HepG2 (cell line): ENCODE measurements at regions not wholly inside any gene's neighbourhood (a gene's known extent, or its start where the extent isn't known, plus 50 kb on each side); places are given as distances from the start of the nearest gene placed in this dataset.

Source experiments
- ATAC-seq: fragments of 200-7000 bp; cut with Tn5 transposase; 3 replicates; pipeline ENCODE4 v1.9.1; 2020; ENCODE audit warnings: mild to moderate bottlenecking, moderate library complexity
- BruUV-seq: library from RNA; stranded (reverse); fragments of 400-500 nt; replicated peaks from 2 replicates; lab custom pipeline; 2021; lab: Mats Ljungman, UMichigan
- CTCF ChIA-PET: fragments of 300-600 bp; formaldehyde crosslinking; extraction: SDS; loops from one replicate; lab custom pipeline; 2021; ENCODE audit warnings: low total read pairs, inconsistent platforms, low intra/inter-chr PET ratio; lab: Yijun Ruan, JAX
- POLR2A ChIA-PET: fragments of 350-600 bp; sonication (Branson Sonifier 250); formaldehyde crosslinking; loops from one replicate; lab custom pipeline; 2020; ENCODE audit warnings: antibody characterized with exemption, inconsistent platforms; lab: Yijun Ruan, JAX
- DNase-seq: peaks from one replicate; pipeline ENCODE4 v3.0.0-alpha.2; 2015; ENCODE audit warnings: low spot score
- FAIRE-seq: peaks from 3 replicates; lab custom pipeline; 2011; peaks lifted over from hg19 to GRCh38; lab: Jason Lieb, UNC
- H2AFZ ChIP-seq: one replicate; pipeline ENCODE4 v1.6.1; 2011; ENCODE audit warnings: low read length, inconsistent platforms
- H3K27ac ChIP-seq: fragments of 300-600 bp; 3 replicates; pipeline ENCODE4 v1.8.0; 2011; ENCODE audit warnings: mixed run types, mild to moderate bottlenecking, mixed read lengths, low read length, inconsistent platforms; ENCODE audit not compliant: insufficient read depth; ENCODE audit errors: extremely low read length
- H3K27me3 ChIP-seq, 2 experiments: fragments of 200-600 bp in 1 of 2; 2 replicates in 1 of 2; 3 replicates in 1 of 2; pipeline versions ENCODE4 v1.6.0 to v1.8.0; 2011; ENCODE audit warnings: low read length in 2 of 2, mild to moderate bottlenecking in 2 of 2, moderate library complexity in 2 of 2, inconsistent platforms in 1 of 2; ENCODE audit not compliant: insufficient read depth in 2 of 2, control insufficient read depth in 1 of 2
- H3K36me3 ChIP-seq, 2 experiments: fragments of 200-600 bp in 1 of 2; replicated peaks in 1 of 2; 2 replicates in 1 of 2; 3 replicates in 1 of 2; pipeline versions ENCODE4 v1.5.1 to v1.8.0; 2011; ENCODE audit warnings: low read length in 2 of 2, inconsistent platforms in 1 of 2; ENCODE audit not compliant: insufficient read depth in 2 of 2, control insufficient read depth in 1 of 2
- H3K4me1 ChIP-seq: 2 replicates; pipeline ENCODE4 v1.5.1; 2012; ENCODE audit warnings: low read length, inconsistent platforms; ENCODE audit not compliant: insufficient read depth
- H3K4me2 ChIP-seq: 2 replicates; pipeline ENCODE4 v1.6.0; 2011; ENCODE audit warnings: low read depth, low read length, inconsistent platforms
- H3K4me3 ChIP-seq, 3 experiments: fragments of 200-600 bp in 1 of 3; sonication (generic), shearing (Covaris generic) in 1 of 3; replicated peaks in 1 of 3; 2 replicates each; pipeline ENCODE4 v1.5.1; 2011 to 2016; ENCODE audit warnings: low read length in 3 of 3, inconsistent platforms in 2 of 3, low read depth in 2 of 3, mild to moderate bottlenecking in 2 of 3, control low read depth in 1 of 3, mixed read lengths in 1 of 3; ENCODE audit not compliant: insufficient read depth in 1 of 3
- H3K79me2 ChIP-seq: one replicate; pipeline ENCODE4 v1.6.1; 2011; ENCODE audit warnings: low read length, inconsistent platforms; ENCODE audit not compliant: insufficient read depth
- H3K9ac ChIP-seq: 2 replicates; pipeline ENCODE4 v1.6.0; 2011; ENCODE audit warnings: mild to moderate bottlenecking, low read depth, low read length, inconsistent platforms; ENCODE audit not compliant: insufficient read depth
- H3K9me3 ChIP-seq: 2 replicates; pipeline ENCODE4 v1.5.1; 2012; ENCODE audit warnings: mild to moderate bottlenecking, low read length
- H4K20me1 ChIP-seq: 2 replicates; pipeline ENCODE4 v1.6.0; 2011; ENCODE audit warnings: inconsistent platforms, mild to moderate bottlenecking, low read length, moderate library complexity; ENCODE audit not compliant: insufficient read depth
- HDAC2 ChIP-seq: sonication (generic); formaldehyde crosslinking; IDR thresholded peaks from 2 replicates; pipeline ENCODE4 v1.4.0; 2020; ENCODE audit warnings: missing genetic modification reagents
- HES4 ChIP-seq: sonication (generic); formaldehyde crosslinking; IDR thresholded peaks from 2 replicates; pipeline ENCODE4 v1.9.0; 2021; ENCODE audit warnings: mild to moderate bottlenecking, missing genetic modification reagents, borderline replicate concordance
- HOMEZ ChIP-seq: IDR thresholded peaks from 2 replicates; pipeline ENCODE4 v1.6.1; 2016; ENCODE audit warnings: low read depth
- KLF16 ChIP-seq, 2 experiments: sonication (generic) in 1 of 2; formaldehyde crosslinking in 1 of 2; IDR thresholded peaks; 2 replicates each; pipeline versions ENCODE4 v1.6.1 to v1.8.0; 2016 to 2023; ENCODE audit warnings: missing genetic modification reagents in 2 of 2, missing compliant biosample characterization in 1 of 2
- PAF1 ChIP-seq: IDR thresholded peaks from 2 replicates; pipeline ENCODE4 v1.6.1; 2016; ENCODE audit warnings: missing genetic modification reagents, missing compliant biosample characterization
- PHF5A ChIP-seq: IDR thresholded peaks from one replicate; pipeline ENCODE4 v1.6.1; 2018; ENCODE audit warnings: low read depth, missing genetic modification reagents; ENCODE audit not compliant: unreplicated experiment
- RBM39 ChIP-seq: fragments of 200-400 bp; formaldehyde crosslinking; IDR thresholded peaks from one replicate; pipeline ENCODE4 v1.6.1; 2018; ENCODE audit warnings: antibody characterized with exemption, mild to moderate bottlenecking, low read depth, low read length; ENCODE audit not compliant: poor library complexity, severe bottlenecking
- REXO4 ChIP-seq: sonication (generic); formaldehyde crosslinking; IDR thresholded peaks from 2 replicates; pipeline ENCODE4 v1.8.0; 2022; ENCODE audit warnings: missing genetic modification reagents, mild to moderate bottlenecking, borderline replicate concordance
- SRY ChIP-seq: sonication (generic); formaldehyde crosslinking; IDR thresholded peaks from 2 replicates; pipeline ENCODE4 v1.8.0; 2022; ENCODE audit warnings: mild to moderate bottlenecking, missing genetic modification reagents
- ZFX ChIP-seq: sonication (generic); formaldehyde crosslinking; IDR thresholded peaks from 2 replicates; pipeline ENCODE4 v1.4.0; 2020; ENCODE audit warnings: mild to moderate bottlenecking, low read depth, missing genetic modification reagents, moderate library complexity
- ZNF101 ChIP-seq: sonication (generic); formaldehyde crosslinking; IDR thresholded peaks from 2 replicates; pipeline ENCODE4 v1.4.0; 2020; ENCODE audit warnings: mild to moderate bottlenecking, low read depth, missing genetic modification reagents, borderline replicate concordance
- ZNF3 ChIP-seq: IDR thresholded peaks from 2 replicates; pipeline ENCODE4 v1.7.0; 2017; ENCODE audit warnings: inconsistent platforms
- WGBS: methylation state at CpG from one replicate; pipeline ENCODE4 v1.1.6; 2017; ENCODE audit warnings: low lambda C conversion rate; 5-methylcytosine and 5-hydroxymethylcytosine counted together
- in situ Hi-C: cut with HindIII; loops from 2 replicates; pipeline ENCODE4 v1.10.0; 2017; ENCODE audit warnings: low pct_unique_long_range_greater_than_20kb; ENCODE audit not compliant: extremely low pct_ligation_motif_present
- intact Hi-C: fragments of 100-400 bp; cut with micrococcal nuclease; formaldehyde crosslinking; loops from one replicate; pipeline ENCODE4 v1.10.0; 2022; ENCODE audit not compliant: unreplicated experiment
- TF ChIP-seq, protein P1 (sequence below): sonication (generic); formaldehyde crosslinking; IDR thresholded peaks from 2 replicates; pipeline ENCODE4 v1.5.0; 2020; ENCODE audit warnings: missing genetic modification reagents
- TF ChIP-seq, protein P2 (sequence below): sonication (generic); formaldehyde crosslinking; IDR thresholded peaks from 2 replicates; pipeline ENCODE4 v1.4.0; 2020; ENCODE audit warnings: missing genetic modification reagents, borderline replicate concordance
- TF ChIP-seq, protein P3 (sequence below), 2 experiments: sonication (generic) in 1 of 2; formaldehyde crosslinking in 1 of 2; IDR thresholded peaks; 2 replicates each; pipeline versions ENCODE4 v1.5.1 to v1.6.1; 2011 to 2020; ENCODE audit warnings: borderline replicate concordance in 1 of 2, low read depth in 1 of 2, low read length in 1 of 2, mild to moderate bottlenecking in 1 of 2, missing genetic modification reagents in 1 of 2, moderate library complexity in 1 of 2

- TF ChIP-seq ZFX (CRISPR knock-in tag) (no peak), HES4 (no peak), RBM39 (no peak), HDAC2 (no peak)
- TF ChIP-seq, all 625 proteins: peak for 0
Measured at GRCh38 chr11:126122863-126123262, 60.2 kb upstream of the CDON start (continued).

- Histone ChIP-seq H3K4me2 (no peak overlapping the region), H2AFZ (no peak overlapping the region), H3K9ac (no peak overlapping the region), H3K79me2 (no peaks in the 10 kb centered on the region), H3K27ac (no peak overlapping the region), H3K9me3 (no peaks in the 10 kb centered on the region), H3K36me3 (no peaks in the 10 kb centered on the region), H3K4me1 (peaks cover 17% of the 10 kb centered on the region), H3K27me3 (no peaks in the 10 kb centered on the region), H4K20me1 (no peaks in the 10 kb centered on the region), H3K4me3 (no peak overlapping the region)
- CTCF ChIA-PET, result no interaction called here
- intact Hi-C loops, result no loop called here
- ATAC-seq (no peak), DNase-seq (no peak), FAIRE-seq (no peak)
- POLR2A ChIA-PET, result no interaction called here
- no TSS peak for BruUV-seq
- WGBS, result 83% methylated on average over 1 of the region's 1 CpG
- in situ Hi-C loops, result no loop called here
- TF ChIP-seq PHF5A (CRISPR knock-in tag), result no peak
- TF ChIP-seq, protein P1, sequence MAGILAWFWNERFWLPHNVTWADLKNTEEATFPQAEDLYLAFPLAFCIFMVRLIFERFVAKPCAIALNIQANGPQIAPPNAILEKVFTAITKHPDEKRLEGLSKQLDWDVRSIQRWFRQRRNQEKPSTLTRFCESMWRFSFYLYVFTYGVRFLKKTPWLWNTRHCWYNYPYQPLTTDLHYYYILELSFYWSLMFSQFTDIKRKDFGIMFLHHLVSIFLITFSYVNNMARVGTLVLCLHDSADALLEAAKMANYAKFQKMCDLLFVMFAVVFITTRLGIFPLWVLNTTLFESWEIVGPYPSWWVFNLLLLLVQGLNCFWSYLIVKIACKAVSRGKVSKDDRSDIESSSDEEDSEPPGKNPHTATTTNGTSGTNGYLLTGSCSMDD (CRISPR knock-in tag), result no peak
- TF ChIP-seq, protein P2, sequence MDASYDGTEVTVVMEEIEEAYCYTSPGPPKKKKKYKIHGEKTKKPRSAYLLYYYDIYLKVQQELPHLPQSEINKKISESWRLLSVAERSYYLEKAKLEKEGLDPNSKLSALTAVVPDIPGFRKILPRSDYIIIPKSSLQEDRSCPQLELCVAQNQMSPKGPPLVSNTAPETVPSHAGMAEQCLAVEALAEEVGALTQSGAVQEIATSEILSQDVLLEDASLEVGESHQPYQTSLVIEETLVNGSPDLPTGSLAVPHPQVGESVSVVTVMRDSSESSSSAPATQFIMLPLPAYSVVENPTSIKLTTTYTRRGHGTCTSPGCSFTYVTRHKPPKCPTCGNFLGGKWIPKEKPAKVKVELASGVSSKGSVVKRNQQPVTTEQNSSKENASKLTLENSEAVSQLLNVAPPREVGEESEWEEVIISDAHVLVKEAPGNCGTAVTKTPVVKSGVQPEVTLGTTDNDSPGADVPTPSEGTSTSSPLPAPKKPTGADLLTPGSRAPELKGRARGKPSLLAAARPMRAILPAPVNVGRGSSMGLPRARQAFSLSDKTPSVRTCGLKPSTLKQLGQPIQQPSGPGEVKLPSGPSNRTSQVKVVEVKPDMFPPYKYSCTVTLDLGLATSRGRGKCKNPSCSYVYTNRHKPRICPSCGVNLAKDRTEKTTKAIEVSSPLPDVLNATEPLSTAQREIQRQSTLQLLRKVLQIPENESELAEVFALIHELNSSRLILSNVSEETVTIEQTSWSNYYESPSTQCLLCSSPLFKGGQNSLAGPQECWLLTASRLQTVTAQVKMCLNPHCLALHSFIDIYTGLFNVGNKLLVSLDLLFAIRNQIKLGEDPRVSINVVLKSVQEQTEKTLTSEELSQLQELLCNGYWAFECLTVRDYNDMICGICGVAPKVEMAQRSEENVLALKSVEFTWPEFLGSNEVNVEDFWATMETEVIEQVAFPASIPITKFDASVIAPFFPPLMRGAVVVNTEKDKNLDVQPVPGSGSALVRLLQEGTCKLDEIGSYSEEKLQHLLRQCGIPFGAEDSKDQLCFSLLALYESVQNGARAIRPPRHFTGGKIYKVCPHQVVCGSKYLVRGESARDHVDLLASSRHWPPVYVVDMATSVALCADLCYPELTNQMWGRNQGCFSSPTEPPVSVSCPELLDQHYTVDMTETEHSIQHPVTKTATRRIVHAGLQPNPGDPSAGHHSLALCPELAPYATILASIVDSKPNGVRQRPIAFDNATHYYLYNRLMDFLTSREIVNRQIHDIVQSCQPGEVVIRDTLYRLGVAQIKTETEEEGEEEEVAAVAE (CRISPR knock-in tag), result no peak
- no peak for TF ChIP-seq SRY
- no peak for TF ChIP-seq ZNF101 (CRISPR knock-in tag)
- TF ChIP-seq PAF1 (CRISPR knock-in tag), result no peak
- no peak for TF ChIP-seq ZNF3 (CRISPR knock-in tag)
- no peak for TF ChIP-seq HOMEZ (CRISPR knock-in tag)
- TF ChIP-seq, protein P3, sequence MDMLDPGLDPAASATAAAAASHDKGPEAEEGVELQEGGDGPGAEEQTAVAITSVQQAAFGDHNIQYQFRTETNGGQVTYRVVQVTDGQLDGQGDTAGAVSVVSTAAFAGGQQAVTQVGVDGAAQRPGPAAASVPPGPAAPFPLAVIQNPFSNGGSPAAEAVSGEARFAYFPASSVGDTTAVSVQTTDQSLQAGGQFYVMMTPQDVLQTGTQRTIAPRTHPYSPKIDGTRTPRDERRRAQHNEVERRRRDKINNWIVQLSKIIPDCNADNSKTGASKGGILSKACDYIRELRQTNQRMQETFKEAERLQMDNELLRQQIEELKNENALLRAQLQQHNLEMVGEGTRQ (IDR thresholded peaks at IDR 0.05; ENCODE audit: low read depth, low read length), result no peak
- TF ChIP-seq, protein P3 (CRISPR knock-in tag; IDR thresholded peaks at IDR 0.05; ENCODE audit: borderline replicate concordance), result no peak
- TF ChIP-seq KLF16 (CRISPR knock-in tag; IDR thresholded peaks at IDR 0.05), result no peak
- no peak for TF ChIP-seq REXO4
Measured at GRCh38 chr11:126121296-126121695, 58.6 kb upstream of the CDON start.
